ENCODE measurements at regions not wholly inside any gene's neighbourhood (a gene's known extent, or its start where the extent isn't known, plus 50 kb on each side); places are given as distances from the start of the nearest gene placed in this dataset.

- Histone ChIP-seq H3K4me1 (ENCODE audit: control insufficient read depth in 1 of 2, insufficient read depth in 2 of 2, low read length in 2 of 2) (no peaks in the 10 kb centered on the region), H3K36me3 (ENCODE audit: control insufficient read depth in 1 of 2, insufficient read depth in 2 of 2, low read length in 2 of 2) (no peaks in the 10 kb centered on the region)
Observed at GRCh38 chr2:145416640-145417039, 896.7 kb upstream of the ZEB2 start.

DNA sequence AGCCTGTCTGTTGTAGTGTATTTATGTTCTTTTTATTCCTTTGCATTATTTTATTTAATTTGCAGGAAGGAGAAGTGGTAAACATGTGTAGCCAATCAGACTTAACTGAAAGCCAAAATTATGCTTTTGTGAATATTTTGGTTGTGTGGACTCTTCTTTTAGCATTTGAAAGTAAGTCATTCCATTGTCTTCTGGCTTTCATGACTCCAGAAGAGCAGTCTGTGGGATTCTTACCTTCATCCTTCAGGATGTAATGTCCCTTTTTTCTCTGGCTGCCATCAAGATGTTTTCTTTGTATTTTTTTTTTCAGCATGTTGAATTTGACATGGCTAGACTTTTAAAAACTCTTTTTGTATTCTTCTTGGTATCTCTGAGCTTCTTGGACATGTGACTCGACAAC is 895.2 kb upstream of the ZEB2 start:
- H3K4me3 ChIP-seq (ENCODE audit: low read depth in 1 of 2, low read length in 2 of 2), result no peak overlapping the region
- no peaks in the 10 kb centered on the region for H3K27me3 ChIP-seq (ENCODE audit: low read depth, low read length)
- peaks cover 2 to 6% of the 10 kb centered on the region in 2 donors for H3K9me3 ChIP-seq (ENCODE audit: control insufficient read depth in 1 of 2, low read length in 2 of 2)
- no peak overlapping the region for H3K27ac ChIP-seq (ENCODE audit: low read length)
- H3K36me3 ChIP-seq (ENCODE audit: control insufficient read depth in 1 of 2, insufficient read depth in 2 of 2, low read length in 2 of 2), result no peaks in the 10 kb centered on the region
- no peaks in the 10 kb centered on the region for H3K4me1 ChIP-seq (ENCODE audit: control insufficient read depth in 1 of 2, insufficient read depth in 2 of 2, low read length in 2 of 2)

More at GRCh38 chr2:145416640-145417039, 896.7 kb upstream of the ZEB2 start:
- Histone ChIP-seq H3K4me3 (ENCODE audit: low read depth in 1 of 2, low read length in 2 of 2) (no peak overlapping the region), H3K9me3 (ENCODE audit: control insufficient read depth in 1 of 2, low read length in 2 of 2) (peaks cover 2 to 9% of the 10 kb centered on the region in 2 donors), H3K27me3 (ENCODE audit: low read depth, low read length) (no peaks in the 10 kb centered on the region), H3K27ac (ENCODE audit: low read length) (no peak overlapping the region)

DNA sequence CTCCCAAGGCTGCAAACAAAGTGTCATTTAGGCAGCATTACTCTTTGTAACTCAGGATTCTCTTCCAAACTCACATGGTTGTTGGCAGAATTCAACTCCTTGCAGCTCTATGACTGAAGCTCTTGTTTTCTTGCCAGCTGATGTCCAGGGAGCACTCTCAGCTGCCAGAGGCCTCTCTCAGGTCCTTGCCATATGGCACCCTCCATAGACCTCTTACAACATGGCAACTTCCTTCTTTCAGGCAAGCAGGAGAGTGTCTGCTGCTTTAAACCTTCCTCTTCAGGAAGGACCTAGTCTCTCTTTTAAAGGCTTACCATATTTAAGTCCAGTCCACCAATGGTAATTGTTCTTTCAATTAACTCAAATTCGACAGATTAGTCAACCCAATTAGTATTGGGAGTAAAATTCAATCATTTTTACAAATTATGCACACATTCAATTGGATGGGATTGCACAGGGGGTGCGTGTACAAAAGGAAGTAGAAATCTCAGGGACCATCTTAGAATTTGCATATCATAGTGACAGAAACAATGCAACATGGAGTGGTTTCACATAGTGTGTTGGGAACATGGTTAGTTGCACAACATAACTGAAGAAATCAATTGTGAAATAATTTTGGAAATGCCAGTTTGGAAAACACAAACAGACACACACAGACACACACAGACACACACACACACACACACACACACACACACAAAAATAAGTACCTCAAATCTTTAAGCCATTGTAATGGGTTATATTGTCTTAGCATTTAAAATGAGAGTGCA is 893.5 kb upstream of the ZEB2 start:
- no peak overlapping the region for H3K27ac ChIP-seq (ENCODE audit: low read length)
- H3K4me1 ChIP-seq (ENCODE audit: control insufficient read depth in 1 of 2, insufficient read depth in 2 of 2, low read length in 2 of 2), result no peaks in the 10 kb centered on the region
- no peak overlapping the region for H3K4me3 ChIP-seq (ENCODE audit: low read depth in 1 of 2, low read length in 2 of 2)
- H3K36me3 ChIP-seq (ENCODE audit: control insufficient read depth in 1 of 2, insufficient read depth in 2 of 2, low read length in 2 of 2), result no peaks in the 10 kb centered on the region
- peaks cover 2 to 6% of the 10 kb centered on the region in 2 donors for H3K9me3 ChIP-seq (ENCODE audit: control insufficient read depth in 1 of 2, low read length in 2 of 2)
- H3K27me3 ChIP-seq (ENCODE audit: low read depth, low read length), result no peaks in the 10 kb centered on the region

- H3K27ac ChIP-seq (ENCODE audit: low read length), result no peak overlapping the region
- peaks cover 2 to 6% of the 10 kb centered on the region in 2 donors for H3K9me3 ChIP-seq (ENCODE audit: control insufficient read depth in 1 of 2, low read length in 2 of 2)
- no peaks in the 10 kb centered on the region for H3K36me3 ChIP-seq (ENCODE audit: control insufficient read depth in 1 of 2, insufficient read depth in 2 of 2, low read length in 2 of 2)
- H3K27me3 ChIP-seq (ENCODE audit: low read depth, low read length), result no peaks in the 10 kb centered on the region
- H3K4me1 ChIP-seq (ENCODE audit: control insufficient read depth in 1 of 2, insufficient read depth in 2 of 2, low read length in 2 of 2), result no peaks in the 10 kb centered on the region
- H3K4me3 ChIP-seq (ENCODE audit: low read depth in 1 of 2, low read length in 2 of 2), result no peak overlapping the region
Observed at GRCh38 chr2:145412155-145412554, 892.2 kb upstream of the ZEB2 start.

DNA sequence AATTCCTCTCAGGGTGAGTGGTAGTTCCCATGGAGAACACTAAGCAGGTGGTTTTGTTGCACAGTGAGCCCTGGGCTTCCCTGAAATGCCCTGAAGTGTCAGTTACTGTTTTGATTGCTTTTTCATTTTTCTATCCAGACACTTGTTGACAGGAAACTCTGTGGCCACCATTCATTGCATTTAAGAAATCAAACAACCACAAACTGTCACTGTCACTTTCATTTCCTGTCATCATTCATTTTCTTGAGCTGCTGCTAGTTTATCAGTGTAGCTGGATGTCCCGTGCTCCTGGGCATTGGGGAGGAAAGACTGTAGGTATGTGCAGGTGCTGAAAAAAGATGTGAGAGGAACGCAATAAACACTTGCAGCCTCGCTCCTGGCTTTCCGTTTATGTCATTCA is 891.6 kb upstream of the ZEB2 start:
- no peak overlapping the region for H3K4me3 ChIP-seq (ENCODE audit: low read depth in 1 of 2, low read length in 2 of 2)
- H3K9me3 ChIP-seq (ENCODE audit: control insufficient read depth in 1 of 2, low read length in 2 of 2), result peaks cover 2 to 6% of the 10 kb centered on the region in 2 donors
- H3K27ac ChIP-seq (ENCODE audit: low read length), result no peak overlapping the region
- no peaks in the 10 kb centered on the region for H3K27me3 ChIP-seq (ENCODE audit: low read depth, low read length)
- no peaks in the 10 kb centered on the region for H3K4me1 ChIP-seq (ENCODE audit: control insufficient read depth in 1 of 2, insufficient read depth in 2 of 2, low read length in 2 of 2)
- H3K36me3 ChIP-seq (ENCODE audit: control insufficient read depth in 1 of 2, insufficient read depth in 2 of 2, low read length in 2 of 2), result no peaks in the 10 kb centered on the region

GRCh38 chr2:145410086-145410485 is 890.2 kb upstream of the ZEB2 start:
- Histone ChIP-seq H3K9me3 (ENCODE audit: control insufficient read depth in 1 of 2, low read length in 2 of 2) (peaks cover 0 to 1% of the 10 kb centered on the region in 2 donors), H3K4me3 (ENCODE audit: low read depth in 1 of 2, low read length in 2 of 2) (no peak overlapping the region), H3K27me3 (ENCODE audit: low read depth, low read length) (no peaks in the 10 kb centered on the region), H3K4me1 (ENCODE audit: control insufficient read depth in 1 of 2, insufficient read depth in 2 of 2, low read length in 2 of 2) (no peaks in the 10 kb centered on the region), H3K27ac (ENCODE audit: low read length) (no peak overlapping the region), H3K36me3 (ENCODE audit: control insufficient read depth in 1 of 2, insufficient read depth in 2 of 2, low read length in 2 of 2) (no peaks in the 10 kb centered on the region)

DNA sequence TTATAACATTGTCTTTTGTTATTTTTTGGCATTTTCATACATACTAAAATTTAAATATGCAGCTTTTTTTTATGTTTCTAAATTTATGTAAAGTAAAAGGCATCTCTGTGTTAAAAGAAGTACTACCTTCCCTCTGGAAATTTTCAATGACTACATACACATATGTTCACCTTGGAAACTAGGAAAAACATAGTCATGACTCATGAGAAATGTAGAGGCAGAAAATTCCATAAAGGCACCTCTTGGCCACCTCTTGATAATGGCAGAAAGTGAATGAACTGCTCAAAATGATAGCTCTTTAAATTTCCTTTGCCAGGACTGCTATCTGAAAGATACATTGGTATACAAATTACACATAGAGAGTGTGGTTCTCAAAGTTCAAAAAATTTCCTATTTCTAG is 889.1 kb upstream of the ZEB2 start:
- H3K4me1 ChIP-seq (ENCODE audit: control insufficient read depth in 1 of 2, insufficient read depth in 2 of 2, low read length in 2 of 2), result no peaks in the 10 kb centered on the region
- no peaks in the 10 kb centered on the region for H3K27me3 ChIP-seq (ENCODE audit: low read depth, low read length)
- no peak overlapping the region for H3K27ac ChIP-seq (ENCODE audit: low read length)
- no peak overlapping the region for H3K4me3 ChIP-seq (ENCODE audit: low read depth in 1 of 2, low read length in 2 of 2)
- no peaks in the 10 kb centered on the region for H3K36me3 ChIP-seq (ENCODE audit: control insufficient read depth in 1 of 2, insufficient read depth in 2 of 2, low read length in 2 of 2)
- H3K9me3 ChIP-seq (ENCODE audit: control insufficient read depth in 1 of 2, low read length in 2 of 2), result no peaks in the 10 kb centered on the region

DNA sequence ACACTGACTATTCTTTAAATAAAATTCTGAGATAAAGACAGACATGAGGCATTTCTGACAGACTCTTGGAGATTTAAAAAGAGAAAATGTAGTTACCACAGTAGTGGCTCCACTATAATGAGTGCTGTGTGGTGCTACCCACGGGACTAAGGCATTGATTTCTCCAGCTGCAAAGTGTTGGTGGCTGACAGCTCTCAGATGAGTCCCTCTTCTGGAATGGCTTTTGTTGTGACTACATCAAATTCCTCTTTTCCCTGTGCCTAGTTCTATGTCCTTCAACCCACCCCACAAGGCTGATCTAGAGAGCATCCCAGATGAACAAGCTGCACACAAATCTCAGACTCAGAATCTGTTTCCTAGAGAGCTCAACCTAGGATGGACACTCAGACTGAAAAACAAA is 884.8 kb upstream of the ZEB2 start:
- no peak overlapping the region for H3K27ac ChIP-seq (ENCODE audit: low read length)
- H3K27me3 ChIP-seq (ENCODE audit: low read depth, low read length), result no peaks in the 10 kb centered on the region
- no peaks in the 10 kb centered on the region for H3K9me3 ChIP-seq (ENCODE audit: control insufficient read depth in 1 of 2, low read length in 2 of 2)
- H3K36me3 ChIP-seq (ENCODE audit: control insufficient read depth in 1 of 2, insufficient read depth in 2 of 2, low read length in 2 of 2), result no peaks in the 10 kb centered on the region
- no peaks in the 10 kb centered on the region for H3K4me1 ChIP-seq (ENCODE audit: control insufficient read depth in 1 of 2, insufficient read depth in 2 of 2, low read length in 2 of 2)
- H3K4me3 ChIP-seq (ENCODE audit: low read depth in 1 of 2, low read length in 2 of 2), result no peak overlapping the region

DNA sequence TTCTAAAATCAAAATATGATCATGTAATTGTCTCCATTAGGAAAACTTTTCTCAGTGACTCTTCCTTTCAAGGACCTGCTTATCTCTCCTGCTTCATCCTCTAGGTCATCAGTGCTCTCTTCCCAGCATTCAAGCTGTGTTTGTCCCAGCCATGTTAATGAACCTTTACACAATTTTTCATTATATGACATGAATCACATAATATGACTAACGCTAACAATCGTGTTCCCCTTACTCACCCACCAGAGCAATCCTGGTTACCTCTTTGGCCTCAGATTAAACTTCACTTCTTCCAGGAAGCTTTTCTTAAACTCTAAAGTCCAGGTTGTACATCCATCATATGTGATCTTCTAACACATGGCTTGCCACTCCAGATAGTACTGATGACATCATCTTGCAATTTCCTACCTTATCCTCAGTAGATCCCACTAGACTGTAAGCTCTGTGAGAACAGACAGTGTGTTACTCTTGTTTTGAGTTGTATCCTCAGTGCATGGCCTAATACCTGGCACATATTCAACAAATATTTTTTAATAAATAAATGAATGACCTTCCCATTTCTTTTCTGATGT is 882.9 kb upstream of the ZEB2 start:
- no peaks in the 10 kb centered on the region for H3K4me1 ChIP-seq (ENCODE audit: control insufficient read depth in 1 of 2, insufficient read depth in 2 of 2, low read length in 2 of 2)
- no peak overlapping the region for H3K27ac ChIP-seq (ENCODE audit: low read length)
- no peaks in the 10 kb centered on the region for H3K9me3 ChIP-seq (ENCODE audit: control insufficient read depth in 1 of 2, low read length in 2 of 2)
- no peaks in the 10 kb centered on the region for H3K27me3 ChIP-seq (ENCODE audit: low read depth, low read length)
- H3K36me3 ChIP-seq (ENCODE audit: control insufficient read depth in 1 of 2, insufficient read depth in 2 of 2, low read length in 2 of 2), result no peaks in the 10 kb centered on the region
- no peak overlapping the region for H3K4me3 ChIP-seq (ENCODE audit: low read depth in 1 of 2, low read length in 2 of 2)

- no peaks in the 10 kb centered on the region for H3K4me1 ChIP-seq (ENCODE audit: control insufficient read depth in 1 of 2, insufficient read depth in 2 of 2, low read length in 2 of 2)
- no peak overlapping the region for H3K27ac ChIP-seq (ENCODE audit: low read length)
- H3K27me3 ChIP-seq (ENCODE audit: low read depth, low read length), result no peaks in the 10 kb centered on the region
- H3K9me3 ChIP-seq (ENCODE audit: control insufficient read depth in 1 of 2, low read length in 2 of 2), result no peaks in the 10 kb centered on the region
- H3K36me3 ChIP-seq (ENCODE audit: control insufficient read depth in 1 of 2, insufficient read depth in 2 of 2, low read length in 2 of 2), result no peaks in the 10 kb centered on the region
- H3K4me3 ChIP-seq (ENCODE audit: low read depth in 1 of 2, low read length in 2 of 2), result no peak overlapping the region
Observed at GRCh38 chr2:145399131-145399530, 879.2 kb upstream of the ZEB2 start.

DNA sequence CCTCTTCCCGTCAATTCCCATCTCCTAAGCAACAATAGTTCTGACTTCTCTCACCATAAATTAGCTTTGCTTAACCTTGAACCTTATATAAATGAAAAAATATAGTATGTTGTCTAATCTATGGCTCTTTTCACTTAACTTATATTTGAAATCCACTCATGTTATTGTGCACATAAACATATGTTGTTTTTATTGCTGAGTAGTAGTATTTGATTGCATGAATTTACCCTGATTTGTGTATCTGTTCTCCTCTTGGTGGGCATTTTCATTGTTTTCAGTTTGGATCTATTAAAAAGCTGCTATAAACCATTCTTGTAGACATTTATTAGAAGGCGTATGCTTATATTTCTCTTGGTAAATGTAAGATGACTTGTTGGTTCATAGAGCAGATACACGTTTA is 874.3 kb upstream of the ZEB2 start:
- H3K36me3 ChIP-seq (ENCODE audit: control insufficient read depth in 1 of 2, insufficient read depth in 2 of 2, low read length in 2 of 2), result no peaks in the 10 kb centered on the region
- no peak overlapping the region for H3K27ac ChIP-seq (ENCODE audit: low read length)
- no peaks in the 10 kb centered on the region for H3K4me1 ChIP-seq (ENCODE audit: control insufficient read depth in 1 of 2, insufficient read depth in 2 of 2, low read length in 2 of 2)
- H3K27me3 ChIP-seq (ENCODE audit: low read depth, low read length), result no peaks in the 10 kb centered on the region
- H3K9me3 ChIP-seq (ENCODE audit: control insufficient read depth in 1 of 2, low read length in 2 of 2), result no peaks in the 10 kb centered on the region
- no peak overlapping the region for H3K4me3 ChIP-seq (ENCODE audit: low read depth in 1 of 2, low read length in 2 of 2)

GRCh38 chr2:145386973-145387372 is 867.1 kb upstream of the ZEB2 start:
- Histone ChIP-seq H3K9me3 (ENCODE audit: control insufficient read depth in 1 of 2, low read length in 2 of 2) (no peaks in the 10 kb centered on the region), H3K4me3 (ENCODE audit: low read depth in 1 of 2, low read length in 2 of 2) (no peak overlapping the region), H3K36me3 (ENCODE audit: control insufficient read depth in 1 of 2, insufficient read depth in 2 of 2, low read length in 2 of 2) (no peaks in the 10 kb centered on the region), H3K27me3 (ENCODE audit: low read depth, low read length) (no peaks in the 10 kb centered on the region), H3K4me1 (ENCODE audit: control insufficient read depth in 1 of 2, insufficient read depth in 2 of 2, low read length in 2 of 2) (no peaks in the 10 kb centered on the region), H3K27ac (ENCODE audit: low read length) (no peak overlapping the region)

Data from muscle layer of duodenum (tissue), 2 donors.